HG03565 (cell line): ENCODE measurements at regions not wholly inside any gene's neighbourhood (a gene's known extent, or its start where the extent isn't known, plus 50 kb on each side); places are given as distances from the start of the nearest gene placed in this dataset.
"Not testable (repeated sequence)": the region's sequence is repeated elsewhere in the genome, so short reads cannot be mapped to it uniquely, and the experiment has no call there.

Source experiments
- ATAC-seq: cut with Tn5 transposase; IDR thresholded peaks from one replicate; pipeline ENCODE4 v1.9.1; 2021; ENCODE audit warnings: mild to moderate bottlenecking, moderate library complexity; ENCODE audit not compliant: unreplicated experiment

GRCh38 chr5:68116408-68116807, 99.1 kb upstream of the PIK3R1 start:
- ATAC-seq = no peak

DNA sequence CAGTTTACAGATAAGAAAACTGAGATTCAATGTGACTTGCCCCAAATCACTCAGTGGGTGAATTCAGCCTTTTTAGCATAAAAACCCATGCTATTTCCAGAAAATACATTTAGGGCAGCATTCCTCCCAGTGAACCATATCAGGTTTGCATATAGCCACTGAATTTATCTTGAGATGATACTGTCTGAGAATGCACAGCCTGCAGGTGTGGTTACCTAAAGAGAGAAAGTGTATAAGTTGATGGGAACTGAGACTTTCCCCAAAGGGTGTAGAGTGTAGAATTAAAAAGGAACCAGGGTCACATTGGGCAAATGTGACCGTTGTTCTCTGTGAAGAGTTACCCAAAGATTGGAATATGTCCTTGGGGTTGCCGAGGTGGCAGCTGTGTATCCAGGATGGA, 100.0 kb upstream of the PIK3R1 start:
- ATAC-seq = no peak

DNA sequence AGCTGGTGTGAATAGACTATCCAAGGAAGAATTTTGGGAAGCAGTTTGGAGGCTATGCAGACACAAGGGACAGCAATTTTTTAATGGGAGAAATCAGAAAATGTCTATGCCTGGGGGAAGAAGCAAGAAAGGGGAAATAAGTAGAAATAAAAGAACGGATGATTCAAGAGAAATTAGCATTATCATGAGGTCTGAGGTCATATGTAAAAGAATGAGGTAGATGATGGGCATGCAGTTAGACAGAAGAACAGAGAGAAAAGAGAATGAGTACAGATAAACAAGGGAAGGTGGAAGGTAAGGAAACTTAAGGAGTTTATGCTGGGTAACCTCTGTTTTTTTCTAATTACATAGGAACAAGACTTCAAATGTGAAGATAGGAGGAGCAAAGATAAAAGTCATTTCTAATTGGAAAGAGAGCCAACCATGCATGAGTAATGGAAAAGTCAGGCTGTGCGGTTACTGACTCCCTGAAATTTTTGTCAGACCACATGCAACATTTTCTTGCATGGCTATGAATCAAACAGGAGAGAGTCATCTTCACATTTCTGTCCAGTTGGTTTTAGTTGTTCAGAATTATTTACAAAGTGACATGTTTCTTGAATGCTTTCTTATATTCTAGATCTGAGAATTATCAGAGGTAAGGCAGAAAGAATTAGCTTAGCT, 101.0 kb upstream of the PIK3R1 start:
- ATAC-seq = no peak

- no peak for ATAC-seq
These were observed 102.9 kb upstream of the PIK3R1 start for GRCh38 chr5:68112658-68113057.

- ATAC-seq = no peak
These were observed 104.7 kb upstream of the PIK3R1 start for GRCh38 chr5:68110894-68111293.

DNA sequence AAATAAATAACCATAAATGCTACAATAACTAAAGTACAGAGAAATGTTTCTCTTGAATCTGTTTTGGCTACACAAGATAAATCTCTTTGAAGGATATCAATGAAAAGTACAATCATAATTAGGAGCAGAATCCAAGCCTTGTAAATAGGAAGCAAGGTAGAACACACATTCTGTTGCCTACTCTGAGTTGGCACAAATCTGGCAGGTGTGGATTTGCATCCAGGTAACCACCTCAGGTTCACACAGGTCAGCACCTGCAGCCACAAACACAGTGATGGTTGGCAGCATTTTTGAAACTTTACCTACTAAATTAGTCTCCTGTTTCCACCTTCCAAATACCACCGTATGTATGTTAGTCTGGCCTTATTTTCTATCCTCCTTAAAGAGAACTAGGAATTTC, 105.3 kb upstream of the PIK3R1 start:
- ATAC-seq = no peak

DNA sequence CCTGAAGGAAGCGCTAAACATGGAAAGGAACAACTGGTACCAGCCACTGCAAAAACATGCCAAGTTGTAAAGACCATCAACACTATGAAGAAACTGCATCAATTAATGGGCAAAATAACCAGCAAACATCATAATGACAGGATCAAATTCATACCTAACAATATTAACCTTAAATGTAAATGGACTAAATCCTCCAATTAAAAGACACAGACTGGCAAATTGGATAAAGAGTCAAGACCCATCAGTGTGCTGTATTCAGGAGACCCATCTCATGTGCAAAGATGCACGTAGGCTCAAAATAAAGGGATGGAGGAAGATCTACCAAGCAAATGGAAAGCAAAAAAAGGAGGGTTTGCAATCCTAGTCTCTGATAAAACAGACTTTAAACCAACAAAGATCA, 111.3 kb upstream of the PIK3R1 start:
- not testable (repeated sequence) for ATAC-seq

DNA sequence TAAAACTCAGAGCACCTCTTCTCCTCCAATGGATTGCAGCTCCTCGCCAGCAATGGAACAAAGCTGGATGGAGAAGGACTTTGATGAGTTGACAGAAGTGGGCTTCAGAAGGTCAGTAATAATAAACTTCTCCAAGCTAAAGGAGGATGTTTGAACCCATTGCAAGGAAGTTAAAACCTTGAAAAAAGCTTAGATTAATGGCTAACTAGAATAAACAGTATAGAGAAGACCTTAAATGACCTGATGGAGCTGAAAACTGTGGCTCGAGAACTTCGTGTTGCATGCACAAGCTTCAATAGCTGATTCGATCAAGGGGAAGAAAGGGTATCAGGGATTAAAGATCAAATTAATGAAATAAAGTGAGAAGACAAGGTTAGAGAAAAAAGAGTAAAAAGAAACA, 112.3 kb upstream of the PIK3R1 start:
- not testable (repeated sequence) for ATAC-seq

GRCh38 chr5:68099327-68099726, 116.2 kb upstream of the PIK3R1 start:
- no peak for ATAC-seq

GRCh38 chr5:68093455-68094159, 121.9 kb upstream of the PIK3R1 start:
- no peak for ATAC-seq

GRCh38 chr5:68088302-68088701, 127.3 kb upstream of the PIK3R1 start:
- no peak for ATAC-seq

GRCh38 chr5:68087866-68088265, 127.7 kb upstream of the PIK3R1 start:
- ATAC-seq = no peak

DNA sequence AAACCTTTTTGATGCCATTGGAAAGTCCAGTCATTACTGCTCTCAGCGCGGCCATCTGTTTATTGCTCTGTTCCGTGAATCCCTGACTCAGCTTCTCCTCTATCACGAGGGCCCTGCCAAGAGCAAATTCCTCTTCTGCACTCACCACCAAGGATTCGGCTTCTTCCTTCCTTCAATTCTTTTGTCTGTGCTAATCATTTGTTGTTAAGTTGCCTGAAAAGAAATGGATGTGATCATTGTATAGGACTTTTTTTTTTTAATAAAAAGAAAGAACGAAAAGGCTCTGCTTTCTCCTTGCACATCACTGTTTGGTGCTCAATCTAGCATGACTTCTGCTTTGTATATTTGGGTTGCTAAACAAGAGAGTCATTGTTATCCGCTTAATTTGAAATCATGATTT, 128.7 kb upstream of the PIK3R1 start:
- ATAC-seq = no peak

DNA sequence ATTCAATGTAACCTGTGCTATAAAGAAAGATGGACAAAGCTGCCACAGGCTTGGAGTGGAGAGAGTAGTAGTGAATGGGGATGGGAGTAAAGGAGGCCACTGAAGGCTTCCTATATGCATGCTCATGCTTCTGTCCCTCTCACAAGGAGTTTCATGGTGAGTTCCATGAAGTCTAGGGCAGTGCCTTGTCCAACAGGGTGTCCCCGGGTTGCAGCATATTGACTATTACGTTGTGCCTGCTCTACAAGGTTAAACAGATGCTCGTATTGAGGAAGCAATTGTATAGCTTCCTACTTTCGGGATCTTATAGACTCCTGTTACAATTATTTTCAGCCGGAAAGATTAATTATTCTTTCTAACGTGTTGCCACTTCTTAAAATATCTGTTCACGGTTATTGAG, 129.1 kb upstream of the PIK3R1 start:
- no peak for ATAC-seq

GRCh38 chr5:68084396-68084795, 131.2 kb upstream of the PIK3R1 start:
- ATAC-seq = no peak

DNA sequence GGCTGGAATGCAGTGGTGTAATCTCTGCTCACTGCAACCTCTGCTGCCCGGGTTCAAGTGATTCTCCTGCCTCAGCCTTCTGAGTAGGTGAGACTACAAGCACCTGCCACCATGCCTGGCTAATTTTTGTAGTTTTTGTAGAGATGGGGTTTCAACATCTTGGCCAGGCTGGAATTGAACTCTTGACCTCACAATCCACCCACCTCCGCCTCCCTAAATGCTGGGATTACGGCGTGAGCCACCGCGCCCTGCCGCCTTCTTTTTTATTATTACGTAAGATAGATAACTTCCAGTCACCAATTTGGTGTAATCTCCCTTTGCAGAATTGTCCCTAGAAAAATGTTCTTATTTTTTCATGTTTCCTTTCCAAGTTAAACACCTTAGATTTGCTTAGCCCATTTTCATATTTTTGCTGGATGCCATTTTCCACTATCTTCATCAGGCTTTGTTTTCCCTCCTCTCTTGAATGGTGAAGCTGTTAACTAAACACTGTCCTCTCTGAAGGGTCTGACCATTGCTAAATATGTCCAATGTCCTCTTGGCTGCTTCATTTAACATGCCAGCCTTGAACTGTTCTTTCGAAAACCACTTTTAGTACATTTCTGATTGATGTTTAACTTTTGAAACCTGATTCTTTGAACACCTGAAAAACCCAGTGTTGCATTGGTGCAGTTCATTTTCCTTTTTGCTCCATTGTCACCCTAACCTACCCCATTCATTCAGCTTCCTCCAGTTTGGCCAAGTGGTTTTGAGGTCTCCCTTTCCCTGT, 135.1 kb upstream of the PIK3R1 start:
- no peak for ATAC-seq

DNA sequence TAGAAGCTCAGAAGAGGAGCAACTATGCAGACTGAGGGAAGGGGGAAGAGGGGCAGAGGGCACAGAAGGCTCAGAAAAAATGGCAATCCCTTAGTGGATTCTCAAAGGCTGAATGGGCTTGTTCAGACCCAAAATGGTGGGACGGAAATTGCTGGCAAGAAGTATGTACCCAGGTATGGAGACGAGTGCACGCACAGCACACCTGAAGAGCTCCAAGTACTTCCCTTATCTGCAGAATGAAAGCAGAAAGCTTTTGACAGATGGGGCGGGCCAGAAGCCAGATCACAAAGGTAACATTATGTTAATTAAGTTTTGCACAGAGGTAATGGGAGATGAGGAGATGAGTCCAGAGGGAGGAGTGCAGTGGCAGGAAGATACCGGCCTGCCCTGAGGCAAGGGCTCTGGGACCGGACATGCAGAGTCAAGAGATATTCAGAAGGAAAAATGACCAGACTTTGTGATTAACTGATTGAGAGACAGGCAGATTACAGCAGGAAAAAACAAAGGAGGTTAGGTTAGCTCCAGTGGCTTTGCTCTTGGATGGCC, 138.1 kb upstream of the PIK3R1 start:
- ATAC-seq = no peak

DNA sequence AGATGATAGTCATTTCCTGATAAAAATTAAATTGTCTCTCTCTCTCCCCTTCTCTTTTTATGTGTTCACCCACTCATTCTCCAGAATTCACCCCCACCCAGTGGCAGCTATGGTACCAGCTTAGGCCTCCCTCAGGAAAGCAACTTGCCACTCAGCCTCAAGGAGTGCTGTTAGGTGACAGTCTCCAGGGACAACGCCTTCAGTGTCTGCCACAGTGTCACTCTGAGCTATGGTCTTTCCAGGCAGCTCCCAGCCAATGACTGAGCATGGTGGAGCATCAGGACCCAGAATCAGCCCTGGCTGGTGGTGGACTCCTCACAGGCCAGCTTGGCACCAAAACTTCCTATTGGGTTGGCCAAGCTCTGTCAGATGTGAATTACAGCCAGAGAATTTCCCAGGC, 140.9 kb upstream of the PIK3R1 start:
- no peak for ATAC-seq

DNA sequence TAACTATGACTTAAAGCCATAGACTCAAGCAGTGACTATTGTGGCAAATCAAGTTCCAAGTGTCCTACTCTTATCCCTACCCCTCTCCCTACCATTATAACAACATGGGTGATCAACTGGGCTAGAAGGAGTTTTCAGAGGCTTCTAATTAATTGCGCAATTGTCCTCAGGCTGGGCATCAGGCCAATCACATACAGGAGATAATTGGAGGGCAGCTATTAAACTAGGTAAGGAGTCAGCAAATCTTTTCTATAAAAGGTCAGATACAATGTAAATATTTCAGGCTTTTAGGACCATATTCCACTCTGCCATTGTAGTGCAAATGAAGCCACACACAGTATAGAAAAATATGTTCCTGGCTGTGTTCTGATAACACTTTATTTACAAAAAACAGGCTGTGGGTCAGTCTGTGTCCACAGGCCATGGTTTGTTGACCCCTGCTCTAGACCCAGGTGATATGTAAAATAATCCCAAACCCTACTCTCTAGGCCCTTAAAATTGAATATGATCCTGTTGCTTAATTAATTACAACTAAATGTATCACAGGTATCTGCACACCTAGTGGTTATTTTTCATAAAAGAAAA, 141.4 kb upstream of the PIK3R1 start:
- no peak for ATAC-seq

- ATAC-seq = no peak
These were observed 143.8 kb upstream of the PIK3R1 start for GRCh38 chr5:68071736-68072135.

DNA sequence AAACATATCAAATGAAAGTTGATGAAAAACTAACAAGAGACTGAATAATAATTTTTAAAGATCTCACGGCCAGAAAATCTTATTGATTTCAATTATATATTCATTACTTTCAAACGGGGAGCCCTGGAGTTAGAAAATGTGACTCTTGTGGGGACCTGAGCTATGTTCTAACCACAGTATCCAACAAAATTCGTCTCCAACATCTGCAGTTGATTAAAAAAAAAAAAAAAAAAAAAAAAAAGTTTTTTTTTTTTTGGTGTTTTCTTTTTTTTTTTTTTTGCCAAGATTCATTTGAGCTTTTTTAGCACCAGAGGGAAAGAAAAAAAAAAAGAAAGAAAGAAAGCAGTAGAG, 144.3 kb upstream of the PIK3R1 start:
- no peak for ATAC-seq
